HCT116 (cell line): ENCODE measurements at regions not wholly inside any gene's neighbourhood (a gene's known extent, or its start where the extent isn't known, plus 50 kb on each side); places are given as distances from the start of the nearest gene placed in this dataset.

Experiments
- ATAC-seq: fragments of 200-7000 bp; cut with Tn5 transposase; 2 replicates; pipeline ENCODE4 v1.9.1; 2020; ENCODE audit warnings: mild to moderate bottlenecking, moderate library complexity
- BruUV-seq: library from RNA; stranded (reverse); fragments of 400-500 nt; replicated peaks from 2 replicates; lab custom pipeline; 2021; lab: Mats Ljungman, UMichigan
- CTCF ChIA-PET: fragments of 300-600 bp; sonication (Branson Sonifier 250); formaldehyde crosslinking; loops from one replicate; lab custom pipeline; 2021; ENCODE audit warnings: antibody characterized with exemption; lab: Charles Lee
- POLR2A ChIA-PET: fragments of 300-600, 350-600 bp; sonication (Branson Sonifier 250); formaldehyde crosslinking; loops from one replicate; lab custom pipeline; 2021; ENCODE audit warnings: antibody characterized with exemption; lab: Charles Lee
- RAD21 ChIA-PET, 2 experiments: fragments of 300-600 bp; sonication (Branson Sonifier 250); formaldehyde crosslinking; loops; one replicate each; lab custom pipeline; 2023; ENCODE audit warnings: low total read pairs in 2 of 2; ENCODE audit not compliant: uncharacterized antibody in 2 of 2, unreplicated experiment in 2 of 2, low non-redundant PET in 1 of 2; lab: Charles Lee
- DNase-seq: peaks from one replicate; pipeline ENCODE4 v3.0.0-alpha.2; 2010; ENCODE audit warnings: low read depth, low spot score
- H2AFZ ChIP-seq: fragments of 200-600 bp; shearing (Covaris generic), sonication (generic); 2 replicates; pipeline ENCODE4 v1.6.1; 2017; ENCODE audit warnings: low read depth, mixed run types, mixed read lengths, antibody characterized with exemption, low read length; ENCODE audit not compliant: poor library complexity, severe bottlenecking
- H3K27ac ChIP-seq: 2 replicates; pipeline ENCODE4 v1.5.1; 2012; ENCODE audit warnings: low read depth, low read length
- H3K27me3 ChIP-seq: fragments of 200-600 bp; sonication (generic); 2 replicates; pipeline ENCODE4 v1.6.1; 2016; ENCODE audit warnings: mixed run types, low read length, mixed read lengths; ENCODE audit not compliant: insufficient read depth
- H3K36me3 ChIP-seq, 2 experiments: fragments of 200-500 bp in 1 of 2; fragments of 200-600 bp in 1 of 2; sonication (Bioruptor generic) in 1 of 2; sonication (generic) in 1 of 2; 2 replicates each; pipeline versions ENCODE4 v1.5.1 to v1.6.1; 2014 to 2016; ENCODE audit warnings: low read length in 2 of 2, inconsistent platforms in 1 of 2, mixed read lengths in 1 of 2, mixed run types in 1 of 2; ENCODE audit not compliant: insufficient read depth in 2 of 2, control insufficient read depth in 1 of 2
- H3K4me1 ChIP-seq, 2 experiments: fragments of 200-600 bp in 1 of 2; sonication (generic) in 1 of 2; 2 replicates each; pipeline versions ENCODE4 v1.5.1 to v1.6.1; 2012 to 2017; ENCODE audit warnings: low read length in 2 of 2, inconsistent platforms in 1 of 2, mild to moderate bottlenecking in 1 of 2, mixed read lengths in 1 of 2, mixed run types in 1 of 2, moderate library complexity in 1 of 2; ENCODE audit not compliant: insufficient read depth in 2 of 2, control insufficient read depth in 1 of 2
- H3K4me2 ChIP-seq: fragments of 200-600 bp; sonication (generic); 2 replicates; pipeline ENCODE4 v1.6.1; 2017; ENCODE audit warnings: mixed run types, low read length, mixed read lengths
- H3K4me3 ChIP-seq, 2 experiments: fragments of 200-600 bp in 1 of 2; sonication (generic) in 1 of 2; replicated peaks in 1 of 2; 2 replicates each; pipeline ENCODE4 v1.5.1; 2011 to 2016; ENCODE audit warnings: low read length in 2 of 2, control low read depth in 1 of 2, low read depth in 1 of 2, mild to moderate bottlenecking in 1 of 2, mixed read lengths in 1 of 2, mixed run types in 1 of 2
- H3K79me2 ChIP-seq: fragments of 200-600 bp; sonication (generic); 2 replicates; pipeline ENCODE4 v1.6.1; 2017; ENCODE audit warnings: mild to moderate bottlenecking, mixed run types, low read length, moderate library complexity, mixed read lengths; ENCODE audit not compliant: insufficient read depth
- H3K9ac ChIP-seq: fragments of 200-600 bp; sonication (generic); 2 replicates; pipeline ENCODE4 v1.6.1; 2016; ENCODE audit warnings: low read length, mixed read lengths
- H3K9me2 ChIP-seq: fragments of 200-600 bp; sonication (generic), shearing (Covaris generic); 2 replicates; pipeline ENCODE4 v1.6.1; 2017; ENCODE audit warnings: mixed run types, mild to moderate bottlenecking, moderate library complexity; ENCODE audit not compliant: insufficient read depth
- H3K9me3 ChIP-seq, 2 experiments: fragments of 200-500 bp in 1 of 2; fragments of 200-600 bp in 1 of 2; sonication (Bioruptor generic) in 1 of 2; sonication (generic) in 1 of 2; 2 replicates each; pipeline ENCODE4 v1.6.1; 2014 to 2017; ENCODE audit warnings: low read length in 2 of 2, mixed read lengths in 2 of 2, inconsistent platforms in 1 of 2, low read depth in 1 of 2, mild to moderate bottlenecking in 1 of 2, mixed run types in 1 of 2, moderate library complexity in 1 of 2; ENCODE audit not compliant: control insufficient read depth in 1 of 2, insufficient read depth in 1 of 2
- H4K20me1 ChIP-seq: fragments of 200-600 bp; sonication (generic), shearing (Covaris generic); 2 replicates; pipeline ENCODE4 v1.6.1; 2017; ENCODE audit warnings: mixed run types, mild to moderate bottlenecking, moderate library complexity; ENCODE audit not compliant: insufficient read depth
- ATF3 ChIP-seq: IDR thresholded peaks from 2 replicates; pipeline ENCODE4 v1.6.1; 2012
- CBX3 ChIP-seq: IDR thresholded peaks from 2 replicates; pipeline ENCODE4 v1.6.1; 2012; ENCODE audit warnings: low read depth
- CEBPB ChIP-seq: IDR thresholded peaks from 2 replicates; pipeline ENCODE4 v1.6.1; 2012; ENCODE audit warnings: low read depth
- CTCF ChIP-seq, 3 experiments: fragments of 200-600 bp in 1 of 3; sonication (generic) in 1 of 3; IDR thresholded peaks in 2 of 3; conservative IDR thresholded peaks in 1 of 3; 2 replicates each; pipeline ENCODE4 v1.5.1; 2012 to 2017; ENCODE audit warnings: low read depth in 2 of 3, low read length in 2 of 3, antibody characterized with exemption in 1 of 3, borderline replicate concordance in 1 of 3, control low read depth in 1 of 3, mild to moderate bottlenecking in 1 of 3, mixed read lengths in 1 of 3, mixed run types in 1 of 3, moderate library complexity in 1 of 3; ENCODE audit not compliant: insufficient read depth in 1 of 3
- EGR1 ChIP-seq: IDR thresholded peaks from 2 replicates; pipeline ENCODE4 v1.6.1; 2012; ENCODE audit warnings: low read depth
- ELF1 ChIP-seq: IDR thresholded peaks from 2 replicates; pipeline ENCODE4 v1.6.1; 2012; ENCODE audit warnings: low read depth, borderline replicate concordance
- POLR2A ChIP-seq: IDR thresholded peaks from 2 replicates; pipeline ENCODE4 v1.7.0; 2011; ENCODE audit warnings: borderline replicate concordance; ENCODE audit not compliant: insufficient read depth, insufficient read length; ENCODE audit errors: extremely low read depth
- POLR2AphosphoS5 ChIP-seq: IDR thresholded peaks from 2 replicates; pipeline ENCODE4 v1.6.1; 2011; ENCODE audit warnings: mild to moderate bottlenecking, low read depth, low read length, moderate library complexity
- RAD21 ChIP-seq: IDR thresholded peaks from 2 replicates; pipeline ENCODE4 v1.6.1; 2012; ENCODE audit warnings: low read depth, mild to moderate bottlenecking
- SIN3A ChIP-seq: IDR thresholded peaks from 2 replicates; pipeline ENCODE4 v1.6.1; 2012; ENCODE audit warnings: low read depth
- SP1 ChIP-seq: IDR thresholded peaks from 2 replicates; pipeline ENCODE4 v1.6.1; 2012; ENCODE audit warnings: low read depth
- TCF7L2 ChIP-seq: IDR thresholded peaks from 2 replicates; pipeline ENCODE4 v1.7.0; 2011; ENCODE audit warnings: borderline replicate concordance, inconsistent platforms; ENCODE audit not compliant: insufficient read depth, insufficient read length; ENCODE audit errors: extremely low read depth
- YY1 ChIP-seq: IDR thresholded peaks from 2 replicates; pipeline ENCODE4 v1.6.1; 2011; ENCODE audit warnings: low read length, low read depth, moderate library complexity, mild to moderate bottlenecking; ENCODE audit not compliant: insufficient replicate concordance; ENCODE audit errors: extremely low read depth
- ZBTB33 ChIP-seq: IDR thresholded peaks from 2 replicates; pipeline ENCODE4 v1.6.1; 2011; ENCODE audit warnings: mild to moderate bottlenecking, low read length, moderate library complexity; ENCODE audit not compliant: insufficient replicate concordance; ENCODE audit errors: extremely low read depth
- ZNF274 ChIP-seq: fragments of 200-500 bp; sonication (Bioruptor generic); IDR thresholded peaks from 2 replicates; pipeline ENCODE4 v1.6.1; 2014; ENCODE audit warnings: mild to moderate bottlenecking, low read depth, low read length, inconsistent platforms
- intact Hi-C: fragments of 100-400 bp; cut with micrococcal nuclease; formaldehyde crosslinking; loops from 2 replicates; pipeline ENCODE4 v1.10.0; 2022

GRCh38 chr1:73162564-73162963, 880.2 kb upstream of the NEGR1 start:
- no peak overlapping the region for H3K4me2 ChIP-seq
- POLR2A ChIA-PET = no interaction called here
- no peaks in the 10 kb centered on the region for H3K36me3 ChIP-seq
- intact Hi-C loops = no loop called here
- H3K9ac ChIP-seq = no peak overlapping the region
- no peak for ATAC-seq
- no peak overlapping the region for H2AFZ ChIP-seq
- DNase-seq = no peak
- no peak overlapping the region for H3K4me3 ChIP-seq
- peaks cover 3 to 13% of the 10 kb centered on the region in 2 experiments; a peak in 3 of 4 replicates for H3K9me3 ChIP-seq
- TF ChIP-seq ATF3 (no peak), SP1 (no peak), YY1 (no peak)
- TF ChIP-seq, all 23 proteins: peak for 0
- BruUV-seq = no TSS peak
- no peaks in the 10 kb centered on the region for H4K20me1 ChIP-seq
- no peak overlapping the region for H3K27ac ChIP-seq
- ChIA-PET CTCF (no interaction called here), RAD21 (no interaction called here)
- H3K9me2 ChIP-seq = no peaks in the 10 kb centered on the region
- no peaks in the 10 kb centered on the region for H3K4me1 ChIP-seq
- no peaks in the 10 kb centered on the region for H3K79me2 ChIP-seq
- no peaks in the 10 kb centered on the region for H3K27me3 ChIP-seq

GRCh38 chr1:73161418-73161817, 879.1 kb upstream of the NEGR1 start:
- no peaks in the 10 kb centered on the region for H4K20me1 ChIP-seq
- no peaks in the 10 kb centered on the region for H3K4me1 ChIP-seq
- BruUV-seq = no TSS peak
- TF ChIP-seq CTCF (IDR thresholded peaks at IDR 0.05 in 2 of 3, conservative IDR thresholded peaks at IDR 0.05 in 1 of 3; ENCODE audit: borderline replicate concordance in 1 of 3, insufficient read depth in 1 of 3, low read depth in 2 of 3, low read length in 2 of 3) (no peak), POLR2AphosphoS5 (no peak), SIN3A (no peak), POLR2A (no peak), SP1 (no peak), RAD21 (no peak), TCF7L2 (no peak), ELF1 (no peak), CBX3 (no peak), ZNF274 (no peak), ZBTB33 (no peak), EGR1 (no peak), CEBPB (no peak)
- TF ChIP-seq, all 23 proteins: peak for 0
- no peak overlapping the region for H3K4me3 ChIP-seq
- intact Hi-C loops = no loop called here
- H3K9ac ChIP-seq = no peak overlapping the region
- H3K4me2 ChIP-seq = no peak overlapping the region
- H3K27me3 ChIP-seq = no peaks in the 10 kb centered on the region
- no peaks in the 10 kb centered on the region for H3K36me3 ChIP-seq
- ChIA-PET CTCF (no interaction called here), RAD21 (no interaction called here), POLR2A (no interaction called here)
- H3K9me3 ChIP-seq = peaks cover 3 to 17% of the 10 kb centered on the region in 2 experiments; a peak in 2 of 4 replicates
- no peak for DNase-seq
- ATAC-seq = no peak
- H2AFZ ChIP-seq = no peak overlapping the region
- no peak overlapping the region for H3K27ac ChIP-seq
- H3K9me2 ChIP-seq = no peaks in the 10 kb centered on the region
- H3K79me2 ChIP-seq = no peaks in the 10 kb centered on the region
